Choroid plexus epithelial cell (primary cell): ENCODE measurements at regions not wholly inside any gene's neighbourhood (a gene's known extent, or its start where the extent isn't known, plus 50 kb on each side); places are given as distances from the start of the nearest gene placed in this dataset.
A peak's percentile ranks its signal among the peaks of the same experiment; 100 is the strongest.

Experiments
- DNase-seq: peaks from one replicate; pipeline ENCODE4 v3.0.0-alpha.2; 2010; ENCODE audit warnings: low read depth
- H3K4me3 ChIP-seq: 2 replicates; pipeline ENCODE4 v1.5.1; 2011; ENCODE audit warnings: low read depth, mild to moderate bottlenecking, control low read depth, low read length, moderate library complexity
- CTCF ChIP-seq: conservative IDR thresholded peaks from 2 replicates; pipeline ENCODE4 v1.5.1; 2011; ENCODE audit warnings: low read depth, mild to moderate bottlenecking, control low read depth, inconsistent platforms, low read length, moderate library complexity

- H3K4me3 ChIP-seq: no peak overlapping the region
- no peak for TF ChIP-seq CTCF
- DNase-seq: no peak
Observed at GRCh38 chr15:69843900-69844304, 253.8 kb downstream of the TLE3 start.

- no peak for DNase-seq
- H3K4me3 ChIP-seq: no peak overlapping the region
- TF ChIP-seq CTCF: no peak
Observed at GRCh38 chr15:69845159-69845558, 252.6 kb downstream of the TLE3 start.

- no peak for DNase-seq
- TF ChIP-seq CTCF: no peak
Observed at GRCh38 chr15:69847625-69848024, 250.1 kb downstream of the TLE3 start.

GRCh38 chr15:69848096-69848495 lies 249.6 kb downstream of the TLE3 start:
- H3K4me3 ChIP-seq: no peak overlapping the region
- DNase-seq: no peak
- no peak for TF ChIP-seq CTCF

More at GRCh38 chr15:69847625-69848024, 250.1 kb downstream of the TLE3 start:
- no peak overlapping the region for H3K4me3 ChIP-seq

GRCh38 chr15:69848551-69849231 lies 249.0 kb downstream of the TLE3 start:
- DNase-seq: no peak
- no peak overlapping the region for H3K4me3 ChIP-seq
- no peak for TF ChIP-seq CTCF

GRCh38 chr15:69849232-69849610 lies 248.5 kb downstream of the TLE3 start:
- TF ChIP-seq CTCF: no peak
- peak; percentile 57 for DNase-seq
- H3K4me3 ChIP-seq: no peak overlapping the region

- peak; percentile 72 for DNase-seq
- H3K4me3 ChIP-seq: no peak overlapping the region
- TF ChIP-seq CTCF: no peak
Observed at GRCh38 chr15:69852482-69852881, 245.2 kb downstream of the TLE3 start.
